GM19025 (cell line): ENCODE measurements at regions not wholly inside any gene's neighbourhood (a gene's known extent, or its start where the extent isn't known, plus 50 kb on each side); places are given as distances from the start of the nearest gene placed in this dataset.
A peak's percentile ranks its signal among the peaks of the same experiment; 100 is the strongest.
"Not testable (repeated sequence)": the region's sequence is repeated elsewhere in the genome, so short reads cannot be mapped to it uniquely, and the experiment has no call there.

ENCODE experiments used
- ATAC-seq: cut with Tn5 transposase; IDR thresholded peaks from one replicate; pipeline ENCODE4 v1.9.1; 2021; ENCODE audit warnings: mild to moderate bottlenecking, low read depth, moderate library complexity; ENCODE audit not compliant: unreplicated experiment

DNA sequence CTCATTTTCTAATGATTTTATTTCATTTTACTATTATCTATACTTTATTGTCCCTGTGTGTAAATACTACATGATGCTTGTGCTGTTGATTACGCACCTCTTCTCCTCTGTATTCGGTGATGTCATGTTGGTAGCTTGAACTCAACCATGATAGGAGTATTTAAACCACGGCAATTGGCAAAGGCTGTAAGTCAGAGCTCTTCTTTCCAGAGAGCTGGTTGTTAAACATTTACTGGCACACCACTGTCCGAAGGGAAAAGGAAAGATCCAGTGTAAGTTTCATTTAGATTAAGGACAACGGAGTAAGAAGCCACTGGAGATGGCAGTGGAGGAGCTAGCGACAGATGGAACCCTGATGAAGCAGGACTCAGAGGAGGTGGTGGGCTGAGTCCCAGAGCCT is 93.4 kb upstream of the KCNE2 start:
- no peak for ATAC-seq

DNA sequence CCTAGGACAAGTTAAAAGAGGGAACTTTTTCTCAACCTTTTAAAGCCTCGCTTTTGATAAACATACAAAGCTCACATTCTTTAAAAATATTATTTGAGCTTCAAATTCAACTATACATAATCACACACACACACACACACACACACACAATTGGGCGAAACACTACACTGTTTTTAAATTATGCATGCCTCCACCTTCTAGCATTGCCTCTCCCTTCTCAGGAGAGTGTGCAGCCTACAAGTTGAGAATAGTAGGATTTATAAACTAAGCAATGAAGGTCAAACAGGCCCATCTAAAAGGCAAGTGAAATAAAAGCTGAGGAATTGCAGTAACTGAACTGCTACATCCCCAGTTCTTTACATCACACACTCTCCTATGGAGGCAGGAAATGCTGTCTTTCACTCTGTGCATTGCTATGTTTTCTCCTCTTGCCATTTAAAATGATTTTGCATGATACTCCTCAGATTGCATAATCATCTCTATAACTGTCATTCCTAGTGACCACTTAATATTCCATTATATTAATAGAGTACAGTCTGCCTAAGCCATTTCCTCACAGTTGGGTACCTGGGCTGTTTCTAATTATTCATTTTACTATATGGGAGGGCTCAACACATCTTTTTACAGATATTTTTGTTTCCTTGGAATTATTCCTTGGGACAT is 92.5 kb upstream of the KCNE2 start:
- no peak for ATAC-seq

- ATAC-seq, result no peak
These were observed 91.5 kb upstream of the KCNE2 start for GRCh38 chr21:34272321-34272720.

GRCh38 chr21:34274001-34274400 is 89.8 kb upstream of the KCNE2 start:
- ATAC-seq, result no peak

DNA sequence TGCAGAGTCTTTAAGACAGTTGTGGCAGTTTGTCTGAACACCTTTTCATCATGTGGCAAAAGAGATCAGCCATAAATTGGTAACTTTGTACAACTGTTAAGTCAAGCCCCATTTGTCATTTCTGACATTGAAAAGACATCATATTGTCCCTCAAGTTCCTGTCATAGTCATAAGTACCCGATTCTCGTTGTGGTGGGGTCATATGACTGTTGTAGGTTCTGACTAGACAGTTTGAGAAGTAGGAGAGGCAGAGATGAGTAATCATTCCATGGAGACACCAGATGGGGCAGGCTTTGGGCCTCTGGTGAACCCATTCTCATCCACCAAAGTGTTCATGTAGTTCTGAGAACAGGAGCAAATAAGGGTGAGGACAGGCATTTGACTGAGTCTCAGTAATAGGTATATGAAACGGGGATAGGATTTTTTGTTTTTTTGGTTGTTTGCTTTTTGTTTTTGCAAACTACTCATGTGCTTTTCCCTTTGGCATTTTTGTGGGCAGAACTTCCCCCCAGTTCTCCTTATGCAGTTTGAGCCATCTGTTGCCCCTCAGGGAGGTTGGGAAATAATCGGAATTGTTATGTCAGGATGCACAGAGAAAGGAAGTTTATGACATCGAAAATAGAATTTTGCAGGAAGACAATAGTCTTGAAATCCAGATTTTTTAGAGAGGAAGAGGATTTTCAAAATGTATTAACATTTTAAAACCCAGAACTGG is 86.9 kb upstream of the KCNE2 start:
- ATAC-seq, result peak; percentile 61

DNA sequence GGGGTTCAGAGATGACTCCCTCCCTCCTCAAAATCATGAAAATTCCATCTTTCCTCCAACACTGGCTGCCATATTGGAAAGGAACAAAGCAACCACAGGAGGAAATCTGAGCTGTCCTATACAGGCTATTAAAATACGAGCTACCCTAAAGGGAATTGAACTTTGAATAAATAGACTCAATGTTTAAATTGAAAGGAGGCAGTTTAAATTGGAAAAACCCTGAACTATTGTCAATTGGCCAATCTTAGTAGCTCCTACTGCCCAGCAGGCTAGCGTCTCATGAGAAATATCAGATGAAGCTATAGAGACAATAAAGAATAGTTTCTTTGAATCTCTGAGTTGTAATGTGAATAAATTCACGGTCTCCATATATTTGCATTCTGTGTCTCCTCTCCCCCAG is 85.4 kb upstream of the KCNE2 start:
- ATAC-seq, result no peak

DNA sequence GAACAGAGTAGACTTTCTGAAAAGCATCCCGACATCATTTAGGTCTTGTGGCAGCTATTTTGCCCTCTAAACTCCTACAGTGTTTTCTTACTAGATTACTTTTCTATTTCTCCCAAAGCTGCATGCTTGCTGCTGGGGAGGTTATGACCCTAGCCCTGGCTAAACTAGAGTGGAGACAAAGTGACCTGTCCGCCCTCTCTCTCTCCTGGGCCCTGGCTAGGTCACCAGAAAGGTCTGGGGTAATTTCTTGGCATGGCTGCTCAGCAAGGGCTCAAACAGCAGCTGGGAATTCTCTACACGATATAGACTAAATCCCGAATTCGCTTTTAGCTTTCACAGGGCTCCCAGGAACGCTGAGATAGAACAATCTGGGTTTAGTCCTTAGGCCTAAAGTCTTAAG is 84.5 kb upstream of the KCNE2 start:
- no peak for ATAC-seq

DNA sequence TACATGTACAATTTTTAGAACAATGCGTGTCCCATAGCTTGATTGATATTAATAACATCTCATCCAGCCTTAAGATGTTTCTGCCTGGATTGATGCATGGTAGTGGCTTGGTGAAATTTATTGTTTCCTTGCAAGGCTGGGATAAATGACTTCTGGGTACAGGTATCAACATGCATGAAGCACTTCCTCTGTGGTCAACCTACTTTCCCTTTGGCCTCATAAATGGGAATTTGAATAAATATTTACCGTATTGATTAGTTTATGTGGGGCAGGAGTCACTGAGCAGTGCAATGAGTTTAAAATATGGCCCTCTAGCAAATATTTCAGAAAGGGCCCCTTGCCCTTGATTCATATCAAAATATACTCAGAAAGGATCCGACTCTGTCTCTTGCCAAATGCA is 83.9 kb upstream of the KCNE2 start:
- no peak for ATAC-seq

DNA sequence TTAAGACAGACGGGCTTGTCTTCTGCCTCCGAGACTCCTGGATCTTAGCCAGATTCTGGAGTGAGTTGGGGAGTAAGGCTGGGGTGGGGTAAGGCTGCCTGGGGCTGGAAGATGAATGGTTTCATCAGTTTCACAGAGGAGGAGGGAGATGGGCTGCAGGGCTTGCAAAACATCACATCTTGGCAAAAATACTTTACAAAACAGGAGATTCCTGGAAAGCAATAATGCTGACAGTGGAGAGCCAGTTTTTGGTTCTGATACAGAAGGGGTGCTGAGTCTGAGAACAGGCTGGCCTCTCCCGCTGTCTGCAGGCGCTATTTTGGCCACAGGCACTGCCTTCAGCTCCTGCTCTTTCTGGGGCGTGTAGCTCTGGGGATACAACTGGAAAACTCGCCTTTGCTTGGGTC is 83.4 kb upstream of the KCNE2 start:
- no peak for ATAC-seq

- ATAC-seq, result no peak
These were observed 82.8 kb upstream of the KCNE2 start for GRCh38 chr21:34280959-34281358.

DNA sequence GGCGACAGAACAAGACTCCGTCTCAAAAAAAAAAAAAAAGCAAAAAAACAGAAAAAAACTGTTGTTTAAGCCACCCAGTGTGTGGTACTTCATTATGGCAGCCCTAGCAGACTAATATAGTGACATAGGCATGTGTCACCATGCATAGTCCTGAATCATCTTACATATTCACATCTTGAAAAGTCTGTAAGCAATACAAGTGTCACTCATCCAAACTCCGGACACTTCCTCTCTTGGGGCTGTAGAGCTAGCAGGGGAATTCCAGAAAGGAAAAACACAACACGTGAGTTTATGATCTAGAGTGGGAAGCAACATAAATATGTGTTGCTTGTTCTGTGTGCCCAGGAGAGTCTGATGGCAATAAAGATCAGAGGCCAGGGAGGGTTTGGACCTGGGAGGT is 81.6 kb upstream of the KCNE2 start:
- no peak for ATAC-seq

GRCh38 chr21:34284666-34285065 is 79.1 kb upstream of the KCNE2 start:
- no peak for ATAC-seq

DNA sequence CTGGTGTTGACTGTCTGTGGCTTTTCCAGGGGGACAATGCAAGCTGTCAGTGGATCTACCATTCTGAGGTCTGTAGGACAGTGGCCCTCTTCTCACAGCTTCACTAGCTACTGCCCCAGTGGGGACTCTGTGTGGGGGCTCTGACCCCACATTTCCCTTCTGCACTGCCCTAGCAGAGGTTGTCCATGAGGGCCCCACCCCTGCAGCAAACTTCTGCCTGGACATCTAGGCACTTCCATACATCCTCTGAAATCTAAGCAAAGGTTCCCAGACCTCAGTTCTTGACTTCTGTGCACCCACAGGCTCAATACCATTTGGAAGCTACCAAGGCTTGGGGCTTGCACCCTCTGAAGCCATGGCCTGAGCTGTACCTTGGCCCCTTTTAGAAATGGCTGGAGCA is 75.8 kb upstream of the KCNE2 start:
- not testable (repeated sequence) for ATAC-seq

DNA sequence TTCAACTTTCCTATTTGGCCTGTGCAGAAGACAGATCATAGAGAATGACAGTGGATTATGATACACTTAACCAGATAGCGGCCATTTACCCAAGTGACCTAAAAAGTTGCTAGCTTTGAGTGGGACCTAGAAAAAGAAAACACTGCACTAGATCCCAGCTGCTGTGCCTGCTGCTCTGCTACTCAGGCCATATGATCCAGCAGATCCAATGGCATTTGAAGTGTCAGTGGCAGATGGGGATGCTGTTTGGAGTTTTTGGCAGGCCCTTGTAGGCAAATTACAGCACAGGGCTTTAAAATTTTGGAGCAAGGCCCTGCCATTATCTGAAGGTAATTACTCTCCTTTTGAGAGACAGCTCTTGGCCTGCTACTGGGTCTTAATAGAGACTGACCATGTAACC is 74.0 kb upstream of the KCNE2 start:
- ATAC-seq, result no peak

DNA sequence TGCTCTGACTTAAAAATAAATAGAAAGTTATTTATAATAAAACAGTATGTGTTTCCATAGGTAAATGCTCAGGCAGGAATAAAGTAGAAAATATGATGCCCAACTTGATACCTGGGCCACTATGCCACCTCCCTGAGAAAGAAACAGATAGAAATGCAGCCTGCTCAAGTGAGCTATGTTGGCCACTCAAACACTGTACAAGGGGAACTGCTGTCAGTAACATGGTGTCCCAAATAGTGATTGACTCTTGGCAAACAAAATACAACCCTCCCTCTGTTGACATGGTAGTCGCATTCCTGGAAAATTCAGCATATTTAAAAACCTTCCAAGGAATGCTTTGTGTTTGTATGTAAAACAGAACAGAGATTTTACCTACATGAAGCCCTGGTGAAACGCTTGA is 66.9 kb upstream of the KCNE2 start:
- ATAC-seq, result no peak

- no peak for ATAC-seq
These were observed 65.2 kb upstream of the KCNE2 start for GRCh38 chr21:34298534-34299167.

DNA sequence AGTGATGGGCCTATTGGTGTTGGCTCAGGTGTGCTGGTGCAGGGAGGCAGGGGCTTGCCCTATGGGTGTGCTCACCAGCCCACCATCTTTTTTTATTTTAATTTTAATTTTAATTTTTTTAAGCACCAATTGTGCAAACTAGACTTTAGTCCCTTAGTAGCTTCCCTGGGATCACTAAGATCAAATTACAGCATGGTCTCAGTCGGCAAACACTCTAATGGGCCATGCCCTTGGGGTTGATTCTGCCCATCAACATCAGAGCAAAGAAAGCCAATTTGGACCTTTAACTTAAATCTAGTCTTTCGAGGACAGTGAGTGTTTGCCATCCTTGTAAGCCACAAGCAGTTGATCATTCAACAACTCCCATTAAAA is 64.7 kb upstream of the KCNE2 start:
- no peak for ATAC-seq

GRCh38 chr21:34302521-34302920 is 61.3 kb upstream of the KCNE2 start:
- ATAC-seq, result no peak

- ATAC-seq, result no peak
These were observed 57.9 kb upstream of the KCNE2 start for GRCh38 chr21:34305605-34306604.

DNA sequence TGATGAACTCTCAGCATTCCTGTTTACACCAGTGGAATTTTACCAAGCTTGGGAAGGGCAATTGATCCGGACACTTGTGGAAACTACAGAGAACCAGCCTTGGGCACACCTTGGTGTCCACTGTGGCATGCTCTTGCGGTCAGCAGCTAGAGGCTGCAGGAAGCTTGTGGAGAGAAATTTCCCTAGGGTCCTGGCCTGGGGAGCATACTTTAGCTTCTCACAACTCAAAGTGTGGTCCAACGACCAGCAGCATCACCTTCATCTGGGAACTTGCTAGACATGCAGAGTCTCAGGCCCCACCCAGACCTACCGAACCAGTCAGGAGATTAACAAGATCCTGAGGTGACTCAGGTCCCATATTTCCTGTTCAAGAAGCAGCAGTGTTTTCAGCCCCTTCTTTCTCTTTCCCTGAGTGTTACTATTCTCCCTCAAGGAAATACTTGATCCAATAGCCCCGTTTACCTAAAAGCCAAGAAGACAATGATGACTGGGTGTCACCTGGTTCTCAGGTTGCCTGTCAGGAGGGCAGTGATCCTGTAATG is 55.7 kb upstream of the KCNE2 start:
- no peak for ATAC-seq
